HL-60 (cell line): ENCODE measurements at regions not wholly inside any gene's neighbourhood (a gene's known extent, or its start where the extent isn't known, plus 50 kb on each side); places are given as distances from the start of the nearest gene placed in this dataset.

ENCODE experiments used
- CTCF ChIP-seq: IDR thresholded peaks from one replicate; pipeline ENCODE4 v1.5.1; 2011; ENCODE audit warnings: low read length, control low read depth, inconsistent platforms; ENCODE audit not compliant: insufficient read depth
- POLR2AphosphoS5 ChIP-seq: IDR thresholded peaks from 2 replicates; pipeline ENCODE4 v1.6.1; 2012; ENCODE audit warnings: low read depth
- REST ChIP-seq: IDR thresholded peaks from 2 replicates; pipeline ENCODE4 v1.6.1; 2012; ENCODE audit warnings: low read depth; ENCODE audit not compliant: insufficient replicate concordance
- SPI1 ChIP-seq: IDR thresholded peaks from 2 replicates; pipeline ENCODE4 v1.6.1; 2012; ENCODE audit warnings: low read depth, mild to moderate bottlenecking, borderline replicate concordance

- no peak for TF ChIP-seq POLR2AphosphoS5
- TF ChIP-seq CTCF, result no peak
- no peak for TF ChIP-seq REST
- no peak for TF ChIP-seq SPI1
Observed at GRCh38 chr13:40217675-40218074, 448.8 kb downstream of the FOXO1 start.
